ENCODE measurements at regions not wholly inside any gene's neighbourhood (a gene's known extent, or its start where the extent isn't known, plus 50 kb on each side); places are given as distances from the start of the nearest gene placed in this dataset.

- intact Hi-C loops (cut with micrococcal nuclease), result no loop called here
These were observed 161.4 kb downstream of the GPAM start for GRCh38 chr10:112022196-112022595.

GRCh38 chr10:112024079-112024478 is 159.5 kb downstream of the GPAM start:
- intact Hi-C loops (cut with micrococcal nuclease), result no loop called here

GRCh38 chr10:112025228-112025627 is 158.3 kb downstream of the GPAM start:
- intact Hi-C loops (cut with micrococcal nuclease), result no loop called here

GRCh38 chr10:112026438-112026837 is 157.1 kb downstream of the GPAM start:
- intact Hi-C loops (cut with micrococcal nuclease), result no loop called here

- intact Hi-C loops (cut with micrococcal nuclease), result no loop called here
These were observed 155.8 kb downstream of the GPAM start for GRCh38 chr10:112027731-112028280.

GRCh38 chr10:112030431-112030830 is 153.1 kb downstream of the GPAM start:
- intact Hi-C loops (cut with micrococcal nuclease), result no loop called here

- intact Hi-C loops (cut with micrococcal nuclease), result no loop called here
These were observed 143.7 kb downstream of the GPAM start for GRCh38 chr10:112039823-112040222.

- intact Hi-C loops (cut with micrococcal nuclease), result no loop called here
These were observed 142.9 kb downstream of the GPAM start for GRCh38 chr10:112040696-112041095.

GRCh38 chr10:112045938-112046337 is 137.6 kb downstream of the GPAM start:
- intact Hi-C loops (cut with micrococcal nuclease), result no loop called here

GRCh38 chr10:112047674-112048073 is 135.9 kb downstream of the GPAM start:
- intact Hi-C loops (cut with micrococcal nuclease), result no loop called here

- intact Hi-C loops (cut with micrococcal nuclease), result no loop called here
These were observed 131.4 kb downstream of the GPAM start for GRCh38 chr10:112052166-112052565.

GRCh38 chr10:112053895-112054294 is 129.7 kb downstream of the GPAM start:
- intact Hi-C loops (cut with micrococcal nuclease), result no loop called here

GRCh38 chr10:112054516-112054915 is 129.0 kb downstream of the GPAM start:
- intact Hi-C loops (cut with micrococcal nuclease), result no loop called here

GRCh38 chr10:112057072-112057471 is 126.5 kb downstream of the GPAM start:
- intact Hi-C loops (cut with micrococcal nuclease), result no loop called here

GRCh38 chr10:112059220-112059619 is 124.3 kb downstream of the GPAM start:
- intact Hi-C loops (cut with micrococcal nuclease), result no loop called here

- intact Hi-C loops (cut with micrococcal nuclease), result no loop called here
These were observed 111.9 kb downstream of the GPAM start for GRCh38 chr10:112071596-112072133.

- intact Hi-C loops (cut with micrococcal nuclease), result no loop called here
These were observed 105.6 kb downstream of the GPAM start for GRCh38 chr10:112078003-112078402.

- intact Hi-C loops (cut with micrococcal nuclease), result no loop called here
These were observed 103.3 kb downstream of the GPAM start for GRCh38 chr10:112080231-112080630.

GRCh38 chr10:112082120-112082519 is 101.4 kb downstream of the GPAM start:
- intact Hi-C loops (cut with micrococcal nuclease), result no loop called here

GRCh38 chr10:112083472-112083871 is 100.1 kb downstream of the GPAM start:
- intact Hi-C loops (cut with micrococcal nuclease), result no loop called here

GRCh38 chr10:112087953-112088456 is 95.6 kb downstream of the GPAM start:
- intact Hi-C loops (cut with micrococcal nuclease), result no loop called here

GRCh38 chr10:112091703-112092102 is 91.9 kb downstream of the GPAM start:
- intact Hi-C loops (cut with micrococcal nuclease), result no loop called here

GRCh38 chr10:112092519-112092918 is 91.0 kb downstream of the GPAM start:
- intact Hi-C loops (cut with micrococcal nuclease), result no loop called here
